ENCODE measurements at regions not wholly inside any gene's neighbourhood (a gene's known extent, or its start where the extent isn't known, plus 50 kb on each side); places are given as distances from the start of the nearest gene placed in this dataset.

GRCh38 chr4:127165971-127166370, 466.8 kb upstream of the INTU start:
- DNase-seq (ENCODE audit: low spot score in 2 of 2, unreplicated experiment in 2 of 2): no peak
- Mint-ChIP-seq H3K4me3 (no peak overlapping the region), H3K27me3 (ENCODE audit: low read depth) (no peaks in the 10 kb centered on the region), H3K36me3 (no peaks in the 10 kb centered on the region), H3K4me1 (no peaks in the 10 kb centered on the region), H3K9me3 (peaks cover 17% of the 10 kb centered on the region), H3K27ac (no peak overlapping the region)
- no peak for TF ChIP-seq CTCF (IDR thresholded peaks at IDR 0.05; ENCODE audit: unreplicated experiment)

- Mint-ChIP-seq H3K9me3 (peaks cover 4% of the 10 kb centered on the region), H3K27me3 (ENCODE audit: low read depth) (no peaks in the 10 kb centered on the region), H3K4me1 (peaks cover 7% of the 10 kb centered on the region), H3K4me3 (no peak overlapping the region), H3K27ac (peak overlapping the region; percentile 48), H3K36me3 (no peaks in the 10 kb centered on the region)
- no peak for TF ChIP-seq CTCF (IDR thresholded peaks at IDR 0.05; ENCODE audit: unreplicated experiment)
- DNase-seq (ENCODE audit: low spot score in 2 of 2, unreplicated experiment in 2 of 2): no peak
Measured at GRCh38 chr4:127174201-127174600, 458.6 kb upstream of the INTU start.

GRCh38 chr4:127174616-127175015, 458.1 kb upstream of the INTU start:
- peaks cover 7% of the 10 kb centered on the region for H3K4me1 Mint-ChIP-seq
- no peak for TF ChIP-seq CTCF (IDR thresholded peaks at IDR 0.05; ENCODE audit: unreplicated experiment)
- H3K36me3 Mint-ChIP-seq: no peaks in the 10 kb centered on the region
- H3K4me3 Mint-ChIP-seq: no peak overlapping the region
- H3K27me3 Mint-ChIP-seq (ENCODE audit: low read depth): no peaks in the 10 kb centered on the region
- no peaks in the 10 kb centered on the region for H3K9me3 Mint-ChIP-seq
- H3K27ac Mint-ChIP-seq: no peak overlapping the region
- no peak for DNase-seq (ENCODE audit: low spot score in 2 of 2, unreplicated experiment in 2 of 2)

GRCh38 chr4:127179256-127180087, 453.3 kb upstream of the INTU start:
- H3K9me3 Mint-ChIP-seq: peaks cover 7% of the 10 kb centered on the region
- DNase-seq (ENCODE audit: low spot score in 2 of 2, unreplicated experiment in 2 of 2): no peak
- H3K27me3 Mint-ChIP-seq (ENCODE audit: low read depth): no peaks in the 10 kb centered on the region
- TF ChIP-seq CTCF (IDR thresholded peaks at IDR 0.05; ENCODE audit: unreplicated experiment): no peak
- no peak overlapping the region for H3K4me3 Mint-ChIP-seq
- peaks cover 3% of the 10 kb centered on the region for H3K4me1 Mint-ChIP-seq
- peaks cover 3% of the 10 kb centered on the region for H3K36me3 Mint-ChIP-seq
- no peak overlapping the region for H3K27ac Mint-ChIP-seq

- H3K27ac Mint-ChIP-seq: no peak overlapping the region
Measured at GRCh38 chr4:127181001-127181400, 451.8 kb upstream of the INTU start.

More at GRCh38 chr4:127181001-127181400, 451.8 kb upstream of the INTU start:
- Mint-ChIP-seq H3K4me3 (no peak overlapping the region), H3K36me3 (peaks cover 3% of the 10 kb centered on the region), H3K27me3 (ENCODE audit: low read depth) (no peaks in the 10 kb centered on the region), H3K9me3 (peaks cover 22% of the 10 kb centered on the region), H3K4me1 (no peaks in the 10 kb centered on the region)
- no peak for DNase-seq (ENCODE audit: low spot score in 2 of 2, unreplicated experiment in 2 of 2)
- TF ChIP-seq CTCF (IDR thresholded peaks at IDR 0.05; ENCODE audit: unreplicated experiment): no peak
